PFSK-1 (cell line): ENCODE measurements at regions not wholly inside any gene's neighbourhood (a gene's known extent, or its start where the extent isn't known, plus 50 kb on each side); places are given as distances from the start of the nearest gene placed in this dataset.

ENCODE experiments used
- FOXP2 ChIP-seq: optimal IDR thresholded peaks from 2 replicates; pipeline ENCODE3; 2011; ENCODE audit warnings: borderline replicate concordance, control low read depth, inconsistent platforms; ENCODE audit not compliant: insufficient read depth; ENCODE audit errors: extremely low read length, extremely low read depth
- POLR2AphosphoS5 ChIP-seq: IDR thresholded peaks from 2 replicates; pipeline ENCODE4 v1.6.1; 2012; ENCODE audit warnings: low read depth, mild to moderate bottlenecking, control low read depth, low read length, moderate library complexity
- REST ChIP-seq, 2 experiments: IDR thresholded peaks; 2 replicates each; pipeline versions ENCODE4 v1.6.1 to v1.8.0; 2011 to 2012; ENCODE audit warnings: low read depth in 2 of 2, low read length in 2 of 2, control low read depth in 1 of 2, inconsistent platforms in 1 of 2, mild to moderate bottlenecking in 1 of 2, moderate library complexity in 1 of 2; ENCODE audit not compliant: insufficient read depth in 1 of 2
- SIN3A ChIP-seq: IDR thresholded peaks from 2 replicates; pipeline ENCODE4 v1.6.1; 2012; ENCODE audit warnings: mild to moderate bottlenecking, low read length, moderate library complexity, borderline replicate concordance; ENCODE audit not compliant: insufficient read depth
- TAF1 ChIP-seq: IDR thresholded peaks from 2 replicates; pipeline ENCODE4 v1.6.1; 2012; ENCODE audit warnings: low read length, control low read depth, borderline replicate concordance; ENCODE audit not compliant: insufficient read depth

DNA sequence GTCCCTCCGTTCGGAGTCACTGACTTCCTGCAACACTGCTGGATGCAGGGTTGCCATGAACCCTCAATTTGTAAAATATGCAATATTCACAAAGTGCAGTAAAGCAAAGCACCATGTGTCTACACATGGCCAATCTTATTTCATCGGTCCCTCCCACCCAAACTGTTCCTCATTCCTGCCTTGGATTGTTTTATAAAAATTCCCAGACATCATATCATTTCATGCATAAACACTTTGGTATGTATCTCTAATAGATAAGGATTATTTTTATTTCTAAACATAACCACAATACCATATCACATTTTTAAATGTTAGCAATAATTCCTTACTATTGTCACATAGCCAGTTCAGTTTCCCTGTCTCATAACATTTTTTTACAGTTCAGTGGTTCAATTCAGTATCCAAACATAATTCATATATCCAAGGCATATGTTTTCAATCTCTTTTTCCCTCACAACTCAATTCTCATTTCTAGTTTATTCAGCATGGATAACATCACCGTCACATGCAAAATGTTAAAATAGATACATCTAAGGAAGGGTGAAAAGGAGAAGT, 82.0 kb upstream of the PCAT7 start:
- TF ChIP-seq REST (IDR thresholded peaks at IDR 0.05; ENCODE audit: insufficient read depth in 1 of 2, low read depth in 2 of 2, low read length in 2 of 2), result no peak
- no peak for TF ChIP-seq POLR2AphosphoS5
- TF ChIP-seq SIN3A, result no peak
- no peak for TF ChIP-seq FOXP2
- TF ChIP-seq TAF1, result no peak

- no peak for TF ChIP-seq TAF1
- no peak for TF ChIP-seq FOXP2
- no peak for TF ChIP-seq SIN3A
- no peak for TF ChIP-seq REST (IDR thresholded peaks at IDR 0.05; ENCODE audit: insufficient read depth in 1 of 2, low read depth in 2 of 2, low read length in 2 of 2)
- no peak for TF ChIP-seq POLR2AphosphoS5
Observed at GRCh38 chr9:94478755-94479730, 75.8 kb upstream of the PCAT7 start.

GRCh38 chr9:94479757-94480156, 75.1 kb upstream of the PCAT7 start:
- TF ChIP-seq FOXP2 (no peak), TAF1 (no peak), SIN3A (no peak), POLR2AphosphoS5 (no peak), REST (IDR thresholded peaks at IDR 0.05; ENCODE audit: insufficient read depth in 1 of 2, low read depth in 2 of 2, low read length in 2 of 2) (no peak)

DNA sequence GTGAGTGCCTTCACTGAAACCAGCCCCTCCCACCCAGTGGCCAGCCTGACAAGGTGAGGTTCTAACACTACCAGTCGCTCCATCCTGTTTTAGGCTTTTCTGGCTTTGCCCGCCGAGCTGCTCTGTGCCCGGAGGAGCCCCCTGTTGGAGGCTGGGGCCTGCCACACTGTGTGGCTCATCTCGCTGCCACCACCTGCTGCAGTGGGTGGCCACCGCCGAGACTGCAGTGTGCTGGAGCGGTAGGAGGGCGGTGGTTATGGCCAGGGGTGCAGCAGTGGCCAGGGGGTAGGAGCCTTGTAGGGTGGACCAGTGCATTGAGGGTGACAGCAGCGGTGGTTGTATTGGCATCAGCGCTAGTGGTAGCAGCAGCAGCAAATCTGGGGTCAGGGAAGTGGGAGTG, 74.7 kb upstream of the PCAT7 start:
- TF ChIP-seq TAF1, result no peak
- TF ChIP-seq SIN3A, result no peak
- no peak for TF ChIP-seq POLR2AphosphoS5
- TF ChIP-seq REST (IDR thresholded peaks at IDR 0.05; ENCODE audit: insufficient read depth in 1 of 2, low read depth in 2 of 2, low read length in 2 of 2), result no peak
- no peak for TF ChIP-seq FOXP2
